ENCODE measurements at regions not wholly inside any gene's neighbourhood (a gene's known extent, or its start where the extent isn't known, plus 50 kb on each side); places are given as distances from the start of the nearest gene placed in this dataset.
"Not testable (repeated sequence)": the region's sequence is repeated elsewhere in the genome, so short reads cannot be mapped to it uniquely, and the experiment has no call there.

DNA sequence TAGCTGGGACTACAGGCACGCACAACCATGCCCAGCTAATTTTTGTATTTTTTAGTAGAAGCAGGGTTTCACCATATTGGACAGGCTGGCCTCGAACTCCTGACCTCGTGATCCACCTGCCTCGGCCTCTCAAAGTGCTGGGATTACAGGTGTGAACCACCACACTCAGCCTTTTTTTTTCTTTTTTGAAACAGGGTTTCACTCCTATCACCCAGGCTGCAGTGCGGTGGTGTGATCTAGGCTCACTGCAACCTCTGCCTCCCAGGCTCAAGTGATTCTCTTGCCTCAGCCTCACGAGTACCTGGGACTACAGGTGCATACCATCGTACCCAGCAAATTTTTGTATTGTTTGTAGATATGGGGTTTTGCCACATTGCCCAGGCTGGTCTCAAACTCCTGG is 280.9 kb downstream of the GOLGA6L6 start:
- TF ChIP-seq, protein P1, sequence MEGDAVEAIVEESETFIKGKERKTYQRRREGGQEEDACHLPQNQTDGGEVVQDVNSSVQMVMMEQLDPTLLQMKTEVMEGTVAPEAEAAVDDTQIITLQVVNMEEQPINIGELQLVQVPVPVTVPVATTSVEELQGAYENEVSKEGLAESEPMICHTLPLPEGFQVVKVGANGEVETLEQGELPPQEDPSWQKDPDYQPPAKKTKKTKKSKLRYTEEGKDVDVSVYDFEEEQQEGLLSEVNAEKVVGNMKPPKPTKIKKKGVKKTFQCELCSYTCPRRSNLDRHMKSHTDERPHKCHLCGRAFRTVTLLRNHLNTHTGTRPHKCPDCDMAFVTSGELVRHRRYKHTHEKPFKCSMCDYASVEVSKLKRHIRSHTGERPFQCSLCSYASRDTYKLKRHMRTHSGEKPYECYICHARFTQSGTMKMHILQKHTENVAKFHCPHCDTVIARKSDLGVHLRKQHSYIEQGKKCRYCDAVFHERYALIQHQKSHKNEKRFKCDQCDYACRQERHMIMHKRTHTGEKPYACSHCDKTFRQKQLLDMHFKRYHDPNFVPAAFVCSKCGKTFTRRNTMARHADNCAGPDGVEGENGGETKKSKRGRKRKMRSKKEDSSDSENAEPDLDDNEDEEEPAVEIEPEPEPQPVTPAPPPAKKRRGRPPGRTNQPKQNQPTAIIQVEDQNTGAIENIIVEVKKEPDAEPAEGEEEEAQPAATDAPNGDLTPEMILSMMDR (conservative IDR thresholded peaks at IDR 0.05; ENCODE audit: low read length): not testable (repeated sequence)
- TF ChIP-seq EZH2phosphoT487 (IDR thresholded peaks at IDR 0.05; ENCODE audit: borderline replicate concordance, low read depth, low read length): not testable (repeated sequence)
